ENCODE measurements at regions not wholly inside any gene's neighbourhood (a gene's known extent, or its start where the extent isn't known, plus 50 kb on each side); places are given as distances from the start of the nearest gene placed in this dataset.

GRCh38 chr6:130603391-130603790, 223.8 kb upstream of the SMLR1 start (continued):
- TF ChIP-seq CTCF (IDR thresholded peaks at IDR 0.05; ENCODE audit: poor library complexity, severe bottlenecking): no peak
- no peak for TF ChIP-seq SMC3 (conservative IDR thresholded peaks at IDR 0.05; ENCODE audit: poor library complexity)
- no peak for TF ChIP-seq EP300 (conservative IDR thresholded peaks at IDR 0.05; ENCODE audit: poor library complexity, severe bottlenecking)

- Histone ChIP-seq H3K9me2 (ENCODE audit: insufficient read depth, low read length) (no peaks in the 10 kb centered on the region), H3K27me3 (ENCODE audit: insufficient read depth, low read depth, low read length) (no peaks in the 10 kb centered on the region), H3F3A (ENCODE audit: insufficient read depth, low read length, poor library complexity, severe bottlenecking) (no peaks in the 10 kb centered on the region), H3K36me3 (ENCODE audit: insufficient read depth, low read length) (no peaks in the 10 kb centered on the region), H2AFZ (ENCODE audit: low read depth, low read length) (no peak overlapping the region), H3K27ac (ENCODE audit: low read length) (no peak overlapping the region), H3K9me3 (ENCODE audit: low read length) (no peaks in the 10 kb centered on the region), H3K79me2 (replicated peaks; ENCODE audit: insufficient read depth, low read length) (no peaks in the 10 kb centered on the region), H3K9ac (ENCODE audit: low read length) (no peak overlapping the region), H3K4me2 (ENCODE audit: low read length) (no peak overlapping the region), H4K20me1 (ENCODE audit: insufficient read depth) (no peaks in the 10 kb centered on the region), H3K4me3 (ENCODE audit: low read length) (no peak overlapping the region)
- TF ChIP-seq EZH2 (IDR thresholded peaks at IDR 0.05; ENCODE audit: borderline replicate concordance, insufficient read depth, low read length, poor library complexity, severe bottlenecking) (no peak), POLR2AphosphoS5 (IDR thresholded peaks at IDR 0.05) (no peak)
These were observed 222.3 kb upstream of the SMLR1 start for GRCh38 chr6:130604841-130605399.

GRCh38 chr6:130610303-130610702, 216.9 kb upstream of the SMLR1 start:
- no peaks in the 10 kb centered on the region for H3K36me3 ChIP-seq (ENCODE audit: insufficient read depth, low read length)
- H4K20me1 ChIP-seq (ENCODE audit: insufficient read depth): no peaks in the 10 kb centered on the region
- no peak overlapping the region for H3K27ac ChIP-seq (ENCODE audit: low read length)
- H2AFZ ChIP-seq (ENCODE audit: low read depth, low read length): no peak overlapping the region
- H3K79me2 ChIP-seq (replicated peaks; ENCODE audit: insufficient read depth, low read length): no peaks in the 10 kb centered on the region
- H3K4me3 ChIP-seq (ENCODE audit: low read length): no peak overlapping the region
- no peak overlapping the region for H3K4me2 ChIP-seq (ENCODE audit: low read length)
- H3K9ac ChIP-seq (ENCODE audit: low read length): no peak overlapping the region
- no peaks in the 10 kb centered on the region for H3K27me3 ChIP-seq (ENCODE audit: insufficient read depth, low read depth, low read length)
- H3K9me3 ChIP-seq (ENCODE audit: low read length): no peaks in the 10 kb centered on the region
- H3F3A ChIP-seq (ENCODE audit: insufficient read depth, low read length, poor library complexity, severe bottlenecking): no peaks in the 10 kb centered on the region
- TF ChIP-seq TAF1 (IDR thresholded peaks at IDR 0.05; ENCODE audit: low read depth) (no peak), POLR2AphosphoS5 (IDR thresholded peaks at IDR 0.05) (no peak), SMC3 (conservative IDR thresholded peaks at IDR 0.05; ENCODE audit: poor library complexity) (no peak), REST (IDR thresholded peaks at IDR 0.05; ENCODE audit: borderline replicate concordance) (no peak), CTCF (IDR thresholded peaks at IDR 0.05; ENCODE audit: poor library complexity, severe bottlenecking) (no peak), RAD21 (conservative IDR thresholded peaks at IDR 0.05) (no peak), EP300 (conservative IDR thresholded peaks at IDR 0.05; ENCODE audit: poor library complexity, severe bottlenecking) (no peak)
- H3K9me2 ChIP-seq (ENCODE audit: insufficient read depth, low read length): no peaks in the 10 kb centered on the region

Measured in neural cell (in vitro differentiated cells).